HG03095 (cell line): ENCODE measurements at regions not wholly inside any gene's neighbourhood (a gene's known extent, or its start where the extent isn't known, plus 50 kb on each side); places are given as distances from the start of the nearest gene placed in this dataset.

Experiments
- ATAC-seq: cut with Tn5 transposase; IDR thresholded peaks from one replicate; pipeline ENCODE4 v1.9.1; 2021; ENCODE audit warnings: moderate library complexity; ENCODE audit not compliant: unreplicated experiment

DNA sequence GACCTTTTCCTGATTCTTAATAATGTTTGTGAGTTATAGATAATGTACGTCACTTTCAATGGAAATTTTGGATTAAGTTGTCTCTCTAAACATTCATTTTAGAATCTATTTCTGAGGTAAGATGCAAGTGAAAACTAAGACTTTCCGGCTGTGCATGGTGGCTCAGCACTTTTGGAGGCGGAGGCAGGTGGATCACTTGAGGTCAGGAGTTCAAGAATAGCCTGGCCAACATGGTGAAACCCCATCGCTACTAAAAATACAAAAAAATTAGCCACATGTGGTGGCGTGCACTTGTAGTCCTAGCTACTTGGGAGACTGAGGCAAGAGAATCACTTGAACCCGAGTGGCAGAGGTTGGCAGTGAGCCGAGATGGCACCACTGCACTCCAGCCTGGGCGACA lies 524.6 kb upstream of the SLIT2 start:
- no peak for ATAC-seq

DNA sequence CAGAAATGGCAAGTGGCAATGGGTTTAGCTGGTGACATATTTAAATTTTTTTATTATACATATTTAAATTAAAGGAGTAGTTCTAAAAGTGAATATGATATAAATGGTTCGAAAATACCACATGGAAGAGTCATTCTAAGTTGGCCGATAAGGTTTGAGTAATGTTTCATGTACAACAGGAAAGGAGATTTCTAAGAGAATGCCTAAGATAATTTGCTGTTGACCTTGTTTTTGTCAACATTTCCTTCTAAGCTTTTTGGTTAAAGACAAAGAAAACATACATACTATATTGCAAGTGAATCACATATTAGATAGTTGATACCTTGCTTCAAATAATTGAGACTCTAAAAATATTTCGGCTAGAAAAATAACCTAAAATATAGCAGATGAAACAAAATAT lies 526.6 kb upstream of the SLIT2 start:
- ATAC-seq, result no peak

DNA sequence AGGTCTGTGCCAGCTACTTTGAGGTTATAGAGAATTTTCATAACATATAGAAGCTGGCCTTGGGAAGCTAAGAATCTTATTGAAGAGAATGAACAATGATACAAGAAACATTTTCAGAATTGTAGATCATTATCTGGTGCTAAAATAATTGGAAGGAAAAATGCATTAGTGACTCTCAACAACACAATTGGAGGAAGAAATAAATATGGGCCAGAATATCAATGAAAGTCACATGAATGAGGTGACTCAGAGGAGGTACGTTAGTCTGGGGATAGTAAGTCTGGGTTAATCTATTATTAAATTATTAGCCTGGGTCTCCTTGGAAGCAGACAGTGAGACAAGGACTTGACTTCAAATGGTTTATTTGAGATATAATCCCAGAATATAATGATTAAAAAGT lies 529.3 kb upstream of the SLIT2 start:
- ATAC-seq, result no peak

DNA sequence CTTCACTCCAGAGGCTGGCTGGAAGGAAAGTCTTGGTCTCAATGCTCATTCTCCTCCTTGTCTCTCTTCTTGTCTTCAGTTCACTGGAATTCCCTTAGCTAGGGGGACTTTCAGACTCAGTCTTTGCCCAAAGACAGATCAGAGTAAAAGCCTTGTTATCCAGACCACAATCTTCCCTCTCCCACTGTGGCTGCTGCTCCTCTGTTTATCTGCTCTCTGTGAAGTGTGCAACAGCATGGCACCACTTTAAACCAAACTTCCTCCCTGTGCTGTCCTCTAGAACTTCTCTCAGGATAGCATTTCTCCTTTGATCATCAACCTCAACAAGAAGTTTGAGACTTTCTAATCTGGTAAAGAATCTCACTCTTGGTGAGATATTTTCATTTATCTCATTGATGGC lies 530.1 kb upstream of the SLIT2 start:
- ATAC-seq, result no peak

DNA sequence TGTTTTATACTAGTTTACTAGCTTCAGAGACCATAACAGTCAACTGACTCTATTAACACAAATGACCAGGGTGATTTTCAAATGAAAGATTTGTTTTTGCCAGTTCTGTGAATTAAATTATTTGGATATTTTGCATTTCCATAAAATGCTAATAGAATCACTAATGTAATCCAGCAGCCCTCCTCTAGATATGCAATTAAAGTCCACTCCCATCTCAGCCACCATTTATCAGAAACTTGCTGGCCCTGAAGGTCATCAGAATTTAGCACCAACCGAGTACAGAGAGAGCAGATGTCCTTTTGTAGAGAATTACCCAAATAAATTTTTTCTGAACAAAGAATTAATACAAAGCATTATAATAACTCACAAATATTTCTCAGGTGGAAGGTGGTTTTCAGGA lies 531.1 kb upstream of the SLIT2 start:
- no peak for ATAC-seq

DNA sequence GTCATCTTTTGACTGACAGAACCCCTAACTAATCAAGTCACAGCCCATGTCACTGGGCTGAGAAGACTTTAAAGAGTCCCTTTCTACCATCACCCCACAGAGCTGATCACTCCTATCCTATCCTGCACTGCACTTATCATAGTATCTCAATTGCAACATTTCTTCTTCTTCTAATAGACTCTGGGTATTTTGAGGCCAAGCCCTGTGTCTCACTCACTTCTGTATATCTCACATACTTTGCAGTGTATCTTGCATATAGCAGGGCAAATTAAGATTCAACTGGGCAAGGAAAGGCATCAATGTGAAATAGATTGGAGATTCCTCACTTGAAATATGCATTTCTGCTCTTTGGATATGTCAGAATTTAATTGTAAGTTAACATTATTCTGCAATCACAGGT lies 531.5 kb upstream of the SLIT2 start:
- no peak for ATAC-seq

DNA sequence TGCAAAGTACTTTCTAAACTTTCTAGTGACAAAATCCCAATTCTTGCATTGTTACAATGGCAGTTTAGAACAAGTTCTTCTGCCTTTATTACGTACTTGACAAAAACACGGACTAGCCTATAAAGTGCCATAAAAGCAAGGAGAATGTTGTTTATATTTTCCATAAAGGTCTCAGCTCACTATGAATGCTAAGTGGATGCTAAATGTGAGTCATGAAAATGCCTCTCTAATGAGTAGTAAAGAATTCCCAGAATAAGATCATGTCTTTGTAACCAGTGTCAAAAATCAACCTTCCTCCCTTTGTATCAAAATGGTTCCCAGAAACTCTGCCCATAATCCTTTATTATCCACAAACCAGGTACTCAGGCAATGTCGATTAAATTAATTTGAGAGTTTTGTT lies 539.8 kb upstream of the SLIT2 start:
- ATAC-seq, result no peak

DNA sequence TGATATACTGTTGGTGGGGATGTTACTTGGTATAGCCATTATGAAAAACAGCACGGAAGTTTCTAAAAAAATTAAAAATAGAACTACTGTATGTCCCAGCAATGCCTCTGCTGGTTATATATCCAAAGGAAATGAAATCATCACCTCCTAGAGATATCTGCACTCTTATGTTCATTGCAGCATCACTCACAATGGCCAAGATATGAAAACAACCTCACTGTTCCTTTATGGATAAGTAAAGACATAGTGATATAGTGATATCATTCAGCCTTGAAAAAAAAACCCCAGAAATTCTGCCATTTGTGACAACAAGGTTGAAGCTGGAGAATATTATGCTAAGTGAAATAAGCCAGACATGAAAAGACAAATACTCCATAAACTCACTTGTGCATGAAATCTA lies 543.8 kb upstream of the SLIT2 start:
- ATAC-seq, result no peak

DNA sequence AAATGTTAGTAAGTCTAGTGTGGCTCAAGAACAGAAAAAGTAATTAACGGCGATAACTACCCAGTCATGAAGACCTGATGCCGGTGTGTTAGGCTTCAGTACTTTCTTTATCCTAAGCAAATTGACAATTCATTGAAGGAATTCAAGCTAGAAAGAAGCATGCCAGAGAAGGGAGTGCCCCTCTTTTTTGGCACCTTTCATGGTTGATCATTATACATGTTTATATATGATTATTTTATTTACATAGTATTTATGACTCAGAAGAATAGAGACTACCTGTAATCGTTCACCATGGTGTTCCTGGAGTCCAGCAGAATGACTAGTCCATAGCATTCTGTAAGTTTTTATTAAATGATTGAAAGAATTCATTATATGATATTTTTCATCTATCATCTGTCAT lies 548.3 kb upstream of the SLIT2 start:
- no peak for ATAC-seq

DNA sequence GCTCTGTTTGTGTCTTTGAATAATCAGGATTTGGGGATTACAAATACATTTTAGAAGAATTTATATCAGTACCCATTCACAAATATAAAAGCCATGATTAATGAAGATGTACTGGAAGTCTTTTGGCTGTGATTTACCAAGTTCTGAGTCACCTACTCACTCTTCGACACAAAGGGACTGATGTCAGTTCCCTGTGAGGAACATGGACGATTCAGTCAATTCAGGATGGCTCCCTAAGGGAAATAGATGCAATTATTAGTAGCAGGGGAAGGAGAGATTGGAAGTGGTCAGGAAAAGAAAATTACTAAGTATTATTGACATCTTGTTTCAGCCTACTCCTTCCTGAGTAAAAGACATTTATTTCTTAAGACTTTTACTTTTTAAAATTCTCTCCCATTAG lies 550.7 kb upstream of the SLIT2 start:
- no peak for ATAC-seq

DNA sequence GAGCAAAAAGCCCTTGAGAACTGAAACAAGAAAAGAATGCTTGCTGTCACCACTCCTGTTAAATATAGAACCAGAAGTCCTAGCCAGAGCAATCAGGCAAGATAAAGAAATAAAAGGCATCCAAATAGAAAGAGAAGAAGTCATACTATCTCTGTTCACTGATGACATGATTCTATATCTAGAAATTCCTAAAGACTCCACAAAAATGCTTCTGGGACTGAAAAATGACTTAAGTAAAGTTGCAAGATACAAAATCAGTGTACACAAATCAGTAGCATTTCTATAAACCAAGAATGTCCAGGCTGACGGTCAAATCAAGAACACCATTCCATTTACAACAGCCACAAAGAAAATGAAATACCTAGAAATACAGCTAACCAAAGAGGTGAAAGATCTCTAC lies 552.7 kb upstream of the SLIT2 start:
- no peak for ATAC-seq

DNA sequence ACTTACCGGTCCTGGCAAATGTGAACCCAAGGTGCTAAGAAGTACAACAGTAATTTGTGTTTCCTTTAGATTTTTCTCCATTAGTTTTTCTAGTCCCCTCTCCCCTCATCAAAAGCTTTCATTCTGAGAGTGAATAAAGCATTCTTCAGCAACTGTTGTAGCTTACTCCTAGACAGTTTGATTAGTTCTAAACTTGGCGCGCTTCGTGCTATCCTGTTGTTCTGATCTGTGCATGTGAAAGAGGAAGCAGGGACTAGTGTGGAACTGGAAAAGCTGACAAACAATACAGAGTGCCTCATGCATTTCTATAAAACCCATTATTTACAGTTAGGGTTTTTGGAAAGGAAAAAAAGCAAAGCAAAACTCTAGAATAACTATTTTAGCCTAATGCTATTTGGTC lies 556.9 kb upstream of the SLIT2 start:
- no peak for ATAC-seq

DNA sequence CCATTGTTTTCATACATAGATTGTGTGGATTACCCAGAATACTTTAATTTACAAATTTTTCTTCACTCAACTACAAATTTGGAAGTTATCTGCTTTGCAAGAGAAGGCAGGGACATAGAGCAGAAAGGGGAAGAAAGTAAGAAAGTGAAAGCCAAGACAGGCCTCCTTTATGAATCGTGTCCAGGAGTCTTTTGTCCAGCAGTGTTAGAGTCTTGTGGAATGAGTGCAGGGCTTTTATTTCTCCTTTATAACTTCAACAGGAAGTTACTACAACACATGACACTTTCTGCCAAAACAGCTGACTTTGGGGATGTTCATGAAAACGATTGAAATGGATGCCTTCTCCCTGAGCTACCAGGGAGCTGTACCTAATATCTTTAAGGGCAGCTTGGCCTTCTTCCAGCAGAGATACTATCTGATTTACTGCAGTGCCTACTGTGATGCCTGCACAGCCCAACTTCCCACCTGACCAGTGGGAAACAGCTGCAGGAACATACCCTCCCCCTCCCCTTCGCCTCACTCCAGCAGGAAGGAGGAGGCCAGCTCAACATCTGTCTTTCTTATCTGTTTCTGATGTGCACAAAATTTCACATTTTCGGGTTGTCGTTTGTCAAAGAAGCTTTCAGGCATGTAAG lies 557.7 kb upstream of the SLIT2 start:
- no peak for ATAC-seq

DNA sequence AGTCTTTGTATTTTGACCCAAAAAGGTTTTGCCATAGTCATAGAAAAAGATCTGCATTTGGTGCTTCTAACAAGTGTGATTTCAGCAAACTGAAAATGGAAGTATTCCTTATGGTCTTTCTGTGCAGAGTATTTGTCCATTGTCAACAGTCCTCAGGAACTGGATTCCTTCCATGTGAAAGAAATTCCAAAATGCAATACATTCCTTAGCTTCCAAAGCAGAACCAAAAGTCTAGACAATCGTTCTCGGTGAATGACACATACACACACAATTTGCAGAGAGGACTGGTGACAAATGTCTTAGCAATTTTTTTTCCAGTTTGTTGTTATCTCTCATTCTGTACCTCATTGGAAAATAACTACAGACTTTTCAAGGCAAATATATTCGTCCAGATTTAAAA lies 562.2 kb upstream of the SLIT2 start:
- no peak for ATAC-seq

DNA sequence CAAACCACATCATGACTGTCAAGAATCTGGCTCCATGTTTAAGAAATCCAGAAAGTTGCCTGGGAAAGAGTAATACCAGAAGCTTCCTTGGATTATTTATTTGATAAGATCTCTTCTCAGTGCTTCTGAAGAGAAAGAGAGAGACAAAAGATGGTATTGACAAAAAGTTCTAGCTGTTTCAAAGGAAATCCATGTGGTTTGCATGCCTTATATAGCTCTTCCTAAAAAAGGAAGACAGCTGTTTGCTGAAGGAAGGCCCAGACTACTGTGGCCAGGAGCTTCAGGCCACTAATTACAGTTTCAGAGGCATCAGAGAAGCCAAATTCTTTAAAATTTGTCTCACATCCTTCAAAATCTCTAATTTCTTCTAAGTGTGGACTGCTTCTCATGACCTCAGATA lies 565.2 kb upstream of the SLIT2 start:
- ATAC-seq, result no peak

DNA sequence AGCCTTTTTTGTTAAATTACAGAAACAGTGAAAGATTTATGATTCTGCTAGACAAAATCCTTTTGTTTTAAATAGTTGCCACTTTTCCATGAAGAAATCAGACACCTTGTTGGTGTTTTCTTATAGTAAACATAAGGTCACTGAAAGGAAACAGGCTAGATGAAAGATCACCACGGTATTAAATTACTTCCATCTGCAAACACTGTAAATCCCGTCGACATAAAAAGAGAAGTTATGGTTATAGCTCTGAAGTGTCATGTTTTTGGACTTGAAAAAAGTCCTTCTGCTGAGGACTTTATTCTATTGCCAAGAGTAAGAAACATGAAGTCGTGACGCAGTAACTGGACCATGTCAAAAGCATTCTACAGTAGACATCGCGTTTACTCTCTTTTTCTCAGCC lies 567.6 kb upstream of the SLIT2 start:
- no peak for ATAC-seq

DNA sequence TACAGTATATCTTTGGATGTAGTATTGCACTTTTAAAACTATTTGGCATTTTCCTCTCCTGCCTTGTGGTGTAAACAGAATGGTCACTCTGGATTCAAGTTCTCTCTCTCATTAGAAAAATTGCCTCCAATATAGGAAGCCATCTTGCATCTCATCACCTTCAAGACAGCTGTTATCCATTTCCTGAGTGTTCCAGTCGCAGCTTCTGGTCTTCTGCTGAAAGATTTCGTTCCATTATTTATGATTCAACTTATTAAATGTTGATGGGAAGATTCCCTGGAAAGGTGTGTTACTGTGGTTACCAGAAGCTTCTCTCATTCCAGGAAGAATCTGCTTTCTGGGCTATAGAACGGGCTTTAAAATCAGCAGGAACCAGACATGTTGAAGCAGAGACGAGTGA lies 568.3 kb upstream of the SLIT2 start:
- no peak for ATAC-seq

DNA sequence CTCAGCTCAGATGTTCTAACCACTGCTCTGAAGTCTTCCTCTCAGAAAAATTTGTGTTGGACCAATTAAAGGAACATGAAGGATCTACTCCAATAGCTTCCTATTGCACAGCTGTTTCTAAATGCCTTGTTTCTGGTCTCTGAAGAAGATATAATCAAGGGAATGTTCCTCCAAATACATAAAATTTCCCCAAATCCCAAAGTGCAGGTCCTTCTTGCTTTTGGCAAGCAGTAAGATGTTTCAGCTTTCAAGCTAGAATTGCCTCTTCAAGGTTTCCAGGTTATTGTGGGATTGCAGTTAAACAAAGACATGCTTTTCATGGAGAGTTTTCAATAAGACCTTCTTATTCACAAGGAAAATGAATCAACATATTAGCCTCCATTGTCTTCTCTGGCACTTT lies 574.5 kb upstream of the SLIT2 start:
- ATAC-seq, result no peak

DNA sequence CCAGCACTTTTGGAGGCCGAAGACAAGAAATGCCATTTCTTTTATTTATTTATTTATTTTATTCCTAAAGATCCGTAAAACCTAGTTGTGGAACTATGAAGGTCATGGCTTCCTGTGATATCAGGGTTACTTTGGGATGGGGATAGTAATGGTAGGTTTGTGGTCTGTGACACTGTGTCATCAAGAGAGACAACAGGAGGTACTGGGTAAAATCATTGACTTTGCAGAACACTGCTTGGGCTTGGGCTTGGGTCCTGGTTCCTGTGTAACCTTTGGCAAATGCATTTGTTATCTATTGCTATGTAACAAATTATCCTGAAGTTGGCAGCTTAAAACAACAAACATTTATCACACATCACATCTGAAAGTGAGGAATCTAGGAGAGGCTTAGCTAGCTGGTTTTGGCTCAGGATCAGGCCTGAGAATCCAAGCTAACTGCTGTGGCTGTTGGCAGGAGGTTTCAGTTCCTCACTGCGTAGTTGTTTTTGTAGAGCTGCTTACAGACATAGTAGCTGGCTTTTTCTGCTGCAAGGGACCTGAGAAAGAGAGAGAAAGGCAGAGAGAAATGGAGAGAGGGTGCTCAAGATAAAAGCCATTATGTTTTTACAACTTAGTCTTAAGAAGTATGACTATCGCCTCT lies 576.4 kb upstream of the SLIT2 start:
- no peak for ATAC-seq

DNA sequence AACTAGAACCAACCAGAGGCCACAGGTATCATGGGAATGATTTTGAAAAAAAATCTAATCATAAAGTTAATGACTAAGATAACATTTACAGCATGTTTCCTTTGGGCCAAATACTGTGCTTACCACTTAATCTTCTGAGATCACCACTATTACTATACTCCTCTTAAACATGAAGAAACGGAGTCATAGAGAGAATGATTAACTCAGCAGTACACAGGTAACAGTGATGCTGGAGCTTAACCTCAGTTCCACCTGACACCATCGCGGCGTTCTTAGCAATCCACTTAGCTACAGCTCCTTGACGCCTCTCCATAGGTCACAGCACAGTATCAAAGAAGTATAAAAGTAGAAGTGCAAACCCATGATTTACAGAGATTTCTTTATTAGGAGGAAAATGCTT lies 592.6 kb upstream of the SLIT2 start:
- no peak for ATAC-seq

DNA sequence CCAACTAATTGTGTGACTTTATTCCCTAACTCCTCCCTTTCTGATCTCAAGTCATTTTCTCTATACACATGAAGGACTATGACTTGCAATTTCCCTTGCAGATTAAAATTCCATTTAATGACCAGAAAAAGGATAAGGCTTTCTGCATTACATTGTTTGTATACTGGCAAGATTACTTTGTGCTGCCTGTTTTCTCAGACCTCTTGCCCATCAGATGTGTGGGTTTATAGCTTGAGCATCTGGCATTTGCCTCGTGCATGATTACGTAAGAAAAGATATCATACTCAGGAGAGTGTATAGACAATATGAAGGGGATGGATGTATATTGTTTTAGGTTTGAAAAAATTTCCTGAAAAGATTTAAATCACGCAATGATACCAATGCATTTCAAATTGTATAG lies 593.8 kb upstream of the SLIT2 start:
- no peak for ATAC-seq

DNA sequence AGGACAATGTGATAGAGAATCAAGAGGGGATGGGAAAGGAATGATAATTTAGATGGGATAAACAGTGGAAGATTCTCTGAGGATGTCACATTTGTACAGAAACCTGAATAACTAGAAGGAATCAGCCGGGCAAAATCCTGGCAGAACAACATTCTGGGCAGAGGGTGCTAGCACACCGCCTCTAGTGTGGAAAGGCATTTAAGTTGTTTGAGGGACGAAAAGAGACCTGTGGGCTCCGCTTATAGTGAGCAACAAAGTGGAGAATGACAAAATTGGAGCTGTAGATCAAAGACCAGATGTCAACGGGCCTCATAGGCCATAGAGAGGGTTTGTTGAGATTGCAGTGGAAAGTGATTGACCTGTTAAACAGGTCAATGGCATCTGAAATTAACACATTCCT lies 596.0 kb upstream of the SLIT2 start:
- no peak for ATAC-seq
